Cardiac muscle cell (in vitro differentiated cells and primary cell): ENCODE measurements at regions not wholly inside any gene's neighbourhood (a gene's known extent, or its start where the extent isn't known, plus 50 kb on each side); places are given as distances from the start of the nearest gene placed in this dataset.

Experiments used
- DNase-seq, 2 donors: peaks; one replicate each; pipeline versions ENCODE4 v3.0.0 to v3.0.0-alpha.2; 2010 to 2017; ENCODE audit warnings: low read depth in 1 of 2, low spot score in 1 of 2
- H3K27ac ChIP-seq: fragments of 200-600 bp; sonication (generic); 2 replicates; pipeline ENCODE4 v1.5.1; 2016
- H3K27me3 ChIP-seq: fragments of 200-600 bp; sonication (generic); 2 replicates; pipeline ENCODE4 v1.6.0; 2016; ENCODE audit warnings: control low read depth
- H3K36me3 ChIP-seq: fragments of 200-600 bp; sonication (generic); 2 replicates; pipeline ENCODE4 v1.5.1; 2016; ENCODE audit warnings: control low read depth
- H3K4me1 ChIP-seq: fragments of 200-600 bp; sonication (generic); 2 replicates; pipeline ENCODE4 v1.8.1; 2017; ENCODE audit warnings: low read depth, mild to moderate bottlenecking, mixed run types
- H3K4me3 ChIP-seq: fragments of 200-600 bp; sonication (generic); 2 replicates; pipeline ENCODE4 v1.5.1; 2016; ENCODE audit warnings: mild to moderate bottlenecking
- H3K9me3 ChIP-seq: fragments of 200-600 bp; sonication (generic); 2 replicates; pipeline ENCODE4 v1.5.1; 2017; ENCODE audit warnings: low read depth, mild to moderate bottlenecking, control low read depth
- CTCF ChIP-seq: IDR thresholded peaks from 2 replicates; pipeline ENCODE4 v1.5.1; 2012; ENCODE audit warnings: low read depth, mild to moderate bottlenecking, low read length

GRCh38 chr16:14007450-14007849 lies 63.7 kb upstream of the MRTFB start:
- Histone ChIP-seq H3K4me1 (peaks cover 8% of the 10 kb centered on the region), H3K36me3 (no peaks in the 10 kb centered on the region)

GRCh38 chr16:14011001-14011400 lies 60.1 kb upstream of the MRTFB start:
- H3K36me3 ChIP-seq: no peaks in the 10 kb centered on the region
- TF ChIP-seq CTCF: no peak

More at GRCh38 chr16:14007450-14007849, 63.7 kb upstream of the MRTFB start:
- peak in 1 of 2 donors; percentile 75 for DNase-seq
- Histone ChIP-seq H3K27me3 (no peaks in the 10 kb centered on the region), H3K27ac (no peak overlapping the region), H3K9me3 (no peaks in the 10 kb centered on the region), H3K4me3 (no peak overlapping the region)
- TF ChIP-seq CTCF: no peak

GRCh38 chr16:14011846-14012245 lies 59.3 kb upstream of the MRTFB start:
- no peak overlapping the region for H3K27ac ChIP-seq
- peaks cover 21% of the 10 kb centered on the region for H3K4me1 ChIP-seq
- no peaks in the 10 kb centered on the region for H3K36me3 ChIP-seq
- no peaks in the 10 kb centered on the region for H3K27me3 ChIP-seq
- no peak for TF ChIP-seq CTCF
- H3K9me3 ChIP-seq: no peaks in the 10 kb centered on the region
- no peak overlapping the region for H3K4me3 ChIP-seq
- DNase-seq: no peak

More at GRCh38 chr16:14011001-14011400, 60.1 kb upstream of the MRTFB start:
- no peaks in the 10 kb centered on the region for H3K9me3 ChIP-seq
- no peak overlapping the region for H3K27ac ChIP-seq
- H3K4me3 ChIP-seq: no peak overlapping the region
- DNase-seq: no peak
- no peaks in the 10 kb centered on the region for H3K27me3 ChIP-seq
- peaks cover 21% of the 10 kb centered on the region for H3K4me1 ChIP-seq

- H3K4me3 ChIP-seq: no peak overlapping the region
- DNase-seq: no peak
- peak overlapping the region; percentile 82 for H3K27ac ChIP-seq
- no peaks in the 10 kb centered on the region for H3K27me3 ChIP-seq
- no peaks in the 10 kb centered on the region for H3K36me3 ChIP-seq
- peaks cover 21% of the 10 kb centered on the region for H3K4me1 ChIP-seq
- H3K9me3 ChIP-seq: no peaks in the 10 kb centered on the region
- TF ChIP-seq CTCF: no peak
Observed at GRCh38 chr16:14013145-14013570, 58.0 kb upstream of the MRTFB start.

- Histone ChIP-seq H3K9me3 (no peaks in the 10 kb centered on the region), H3K4me1 (peaks cover 21% of the 10 kb centered on the region), H3K36me3 (no peaks in the 10 kb centered on the region), H3K4me3 (no peak overlapping the region), H3K27ac (peak overlapping the region; percentile 82), H3K27me3 (no peaks in the 10 kb centered on the region)
- peak; percentile 62 to 80 for DNase-seq
- no peak for TF ChIP-seq CTCF
Observed at GRCh38 chr16:14013571-14014283, 57.4 kb upstream of the MRTFB start.

- TF ChIP-seq CTCF: no peak
- H3K27ac ChIP-seq: peak overlapping the region; percentile 82
- no peaks in the 10 kb centered on the region for H3K9me3 ChIP-seq
Observed at GRCh38 chr16:14014284-14014625, 56.9 kb upstream of the MRTFB start.

More at GRCh38 chr16:14014284-14014625, 56.9 kb upstream of the MRTFB start:
- Histone ChIP-seq H3K4me3 (no peak overlapping the region), H3K27me3 (no peaks in the 10 kb centered on the region), H3K4me1 (peaks cover 21% of the 10 kb centered on the region), H3K36me3 (no peaks in the 10 kb centered on the region)
- DNase-seq: no peak
